Astrocyte of the cerebellum (primary cell): ENCODE measurements at regions not wholly inside any gene's neighbourhood (a gene's known extent, or its start where the extent isn't known, plus 50 kb on each side); places are given as distances from the start of the nearest gene placed in this dataset.

Experiments
- DNase-seq: peaks from one replicate; pipeline ENCODE4 v3.0.0-alpha.2; 2011; ENCODE audit warnings: low read depth
- H3K4me3 ChIP-seq: 2 replicates; pipeline ENCODE4 v1.5.1; 2011; ENCODE audit warnings: mild to moderate bottlenecking, low read depth, low read length, moderate library complexity
- in situ Hi-C: cut with HindIII; loops from 2 replicates; pipeline ENCODE4 v1.10.0; 2017; ENCODE audit warnings: low sequenced_read_pairs
- TF ChIP-seq, protein P1 (sequence below): IDR thresholded peaks from 2 replicates; pipeline ENCODE4 v1.5.1; 2012; ENCODE audit warnings: low read length, low read depth, moderate library complexity, mild to moderate bottlenecking; ENCODE audit errors: missing control alignments

DNA sequence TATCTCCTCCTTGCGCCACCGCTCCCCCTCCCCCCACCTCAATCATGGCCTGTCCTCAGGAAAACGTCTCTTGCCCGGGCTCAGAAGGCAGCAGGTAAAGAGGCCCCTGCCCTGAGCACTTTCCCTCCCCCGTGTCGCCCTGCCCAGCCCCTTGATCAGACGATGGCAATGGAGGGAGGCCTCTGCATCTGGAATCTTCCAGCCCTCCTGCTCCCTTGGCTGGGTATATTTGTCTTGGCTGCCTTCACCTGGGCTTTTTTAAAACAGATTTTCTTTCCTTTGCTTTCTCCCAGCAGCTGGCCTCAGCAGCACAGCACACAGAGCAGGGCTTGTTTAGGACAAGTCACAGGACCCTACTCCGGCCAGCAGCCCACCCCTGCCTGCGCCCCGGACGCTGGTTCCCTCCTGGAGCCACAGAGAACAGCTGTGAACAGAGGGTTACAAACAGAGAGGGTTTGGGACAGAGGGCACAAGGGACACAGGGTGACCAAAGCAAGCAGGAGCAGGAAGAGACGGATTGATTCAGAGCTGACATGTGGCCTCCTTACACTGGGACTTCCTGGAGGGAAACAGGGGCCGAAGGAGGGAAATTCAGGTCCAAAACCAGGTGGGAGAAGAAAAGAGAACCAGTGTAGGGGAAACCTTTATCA lies 78.7 kb downstream of the ISG20 start:
- TF ChIP-seq, protein P1, sequence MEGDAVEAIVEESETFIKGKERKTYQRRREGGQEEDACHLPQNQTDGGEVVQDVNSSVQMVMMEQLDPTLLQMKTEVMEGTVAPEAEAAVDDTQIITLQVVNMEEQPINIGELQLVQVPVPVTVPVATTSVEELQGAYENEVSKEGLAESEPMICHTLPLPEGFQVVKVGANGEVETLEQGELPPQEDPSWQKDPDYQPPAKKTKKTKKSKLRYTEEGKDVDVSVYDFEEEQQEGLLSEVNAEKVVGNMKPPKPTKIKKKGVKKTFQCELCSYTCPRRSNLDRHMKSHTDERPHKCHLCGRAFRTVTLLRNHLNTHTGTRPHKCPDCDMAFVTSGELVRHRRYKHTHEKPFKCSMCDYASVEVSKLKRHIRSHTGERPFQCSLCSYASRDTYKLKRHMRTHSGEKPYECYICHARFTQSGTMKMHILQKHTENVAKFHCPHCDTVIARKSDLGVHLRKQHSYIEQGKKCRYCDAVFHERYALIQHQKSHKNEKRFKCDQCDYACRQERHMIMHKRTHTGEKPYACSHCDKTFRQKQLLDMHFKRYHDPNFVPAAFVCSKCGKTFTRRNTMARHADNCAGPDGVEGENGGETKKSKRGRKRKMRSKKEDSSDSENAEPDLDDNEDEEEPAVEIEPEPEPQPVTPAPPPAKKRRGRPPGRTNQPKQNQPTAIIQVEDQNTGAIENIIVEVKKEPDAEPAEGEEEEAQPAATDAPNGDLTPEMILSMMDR = no peak
- H3K4me3 ChIP-seq = no peak overlapping the region
- in situ Hi-C loops = no loop called here
- DNase-seq = no peak

DNA sequence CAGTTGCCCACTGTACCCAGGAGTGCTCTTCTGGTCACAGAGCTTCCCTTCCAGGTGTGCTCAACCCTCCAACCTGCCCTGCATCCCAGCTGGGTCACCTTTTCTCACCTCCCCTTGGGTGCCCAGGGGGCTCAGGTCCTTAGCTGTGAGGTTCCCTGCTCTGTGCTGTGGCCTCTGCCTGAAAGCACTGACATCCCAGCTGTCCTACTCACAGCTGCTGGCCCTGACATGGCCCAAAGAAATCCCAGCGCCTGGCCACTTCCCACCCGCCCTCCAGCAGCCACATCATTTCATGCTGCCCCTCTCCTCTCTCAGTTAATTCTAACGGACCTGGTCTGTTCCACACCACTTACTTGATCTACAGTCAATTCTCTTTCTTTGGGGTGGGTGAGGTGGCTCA lies 79.9 kb downstream of the ISG20 start:
- in situ Hi-C loops = no loop called here
- H3K4me3 ChIP-seq = no peak overlapping the region
- no peak for DNase-seq
- TF ChIP-seq, protein P1 = no peak

DNA sequence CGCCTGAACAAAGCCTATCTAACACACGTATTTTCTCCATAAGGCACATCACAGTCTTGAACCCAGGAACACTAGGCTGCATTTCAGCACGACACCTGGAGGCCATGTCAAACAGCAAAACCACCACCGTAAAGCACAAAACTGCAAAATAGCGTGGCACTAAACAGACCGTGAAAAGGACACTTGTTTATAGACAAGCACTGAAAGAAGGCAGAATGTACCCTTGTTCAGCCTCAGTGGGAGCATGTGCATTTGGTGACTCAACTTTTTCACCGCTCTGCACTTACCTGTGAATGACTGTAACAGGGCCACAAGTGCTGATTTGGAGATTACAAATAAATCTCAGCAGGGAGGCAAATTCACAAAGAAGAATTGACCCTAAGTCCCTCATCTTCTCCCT lies 80.8 kb downstream of the ISG20 start:
- no peak overlapping the region for H3K4me3 ChIP-seq
- in situ Hi-C loops = no loop called here

GRCh38 chr15:88725305-88726210 lies 77.7 kb upstream of the ACAN start:
- H3K4me3 ChIP-seq = no peak overlapping the region
- DNase-seq = no peak
- TF ChIP-seq, protein P1 = no peak
- in situ Hi-C loops = no loop called here

More for the DNA sequence above, 80.8 kb downstream of the ISG20 start:
- no peak for DNase-seq
- TF ChIP-seq, protein P1 = no peak

- DNase-seq = no peak
- H3K4me3 ChIP-seq = no peak overlapping the region
- in situ Hi-C loops = no loop called here
- TF ChIP-seq, protein P1 = no peak
These were observed 75.8 kb upstream of the ACAN start for GRCh38 chr15:88727439-88727838.

- H3K4me3 ChIP-seq = no peak overlapping the region
- in situ Hi-C loops = no loop called here
- TF ChIP-seq, protein P1 = no peak
- DNase-seq = no peak
These were observed 73.7 kb upstream of the ACAN start for GRCh38 chr15:88729581-88729980.
